ENCODE measurements at regions not wholly inside any gene's neighbourhood (a gene's known extent, or its start where the extent isn't known, plus 50 kb on each side); places are given as distances from the start of the nearest gene placed in this dataset.

GRCh38 chr13:80451641-80452040 lies 110.7 kb upstream of the SPRY2 start:
- no peak for DNase-seq

GRCh38 chr13:80450386-80450785 lies 109.5 kb upstream of the SPRY2 start:
- no peak for DNase-seq

DNA sequence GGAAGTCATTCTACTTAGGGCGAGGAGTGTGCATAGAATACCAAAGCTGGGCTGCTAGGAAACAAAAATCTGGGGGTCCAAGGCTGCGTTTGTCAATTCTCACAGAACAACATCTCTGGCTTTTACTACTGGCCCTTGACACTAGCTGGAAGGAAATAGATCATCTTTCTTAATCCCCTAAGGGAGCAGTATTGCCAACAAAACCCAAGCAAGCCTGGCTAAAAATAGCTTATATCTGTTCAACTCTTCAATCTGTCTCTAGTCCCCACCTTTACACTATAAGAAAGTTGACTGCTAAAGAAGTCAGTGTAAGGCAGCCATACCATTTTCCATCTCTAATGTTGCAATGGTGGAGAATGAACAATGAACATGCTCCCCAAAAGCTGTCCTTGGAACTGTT lies 107.8 kb upstream of the SPRY2 start:
- DNase-seq, result no peak

DNA sequence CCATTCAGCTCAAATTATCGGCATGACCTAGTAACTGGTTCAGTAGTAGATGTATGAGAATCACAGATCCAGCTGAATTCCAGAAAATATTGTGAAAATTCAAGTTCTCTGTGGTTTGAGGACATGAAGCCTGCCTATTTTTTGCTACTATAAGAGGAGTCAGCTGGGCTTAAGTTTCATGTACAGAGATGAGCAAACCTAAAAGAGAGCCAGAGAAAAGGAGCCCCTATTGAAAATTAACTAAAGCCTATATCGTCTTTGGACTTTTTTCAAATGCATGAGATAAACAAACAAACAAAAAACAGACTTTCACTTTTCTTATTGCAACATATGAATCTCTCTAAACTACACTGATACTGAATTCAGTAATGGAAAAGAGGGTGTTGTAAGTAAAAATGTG lies 106.8 kb upstream of the SPRY2 start:
- no peak for DNase-seq

GRCh38 chr13:80444240-80445015 lies 103.5 kb upstream of the SPRY2 start:
- DNase-seq, result no peak

DNA sequence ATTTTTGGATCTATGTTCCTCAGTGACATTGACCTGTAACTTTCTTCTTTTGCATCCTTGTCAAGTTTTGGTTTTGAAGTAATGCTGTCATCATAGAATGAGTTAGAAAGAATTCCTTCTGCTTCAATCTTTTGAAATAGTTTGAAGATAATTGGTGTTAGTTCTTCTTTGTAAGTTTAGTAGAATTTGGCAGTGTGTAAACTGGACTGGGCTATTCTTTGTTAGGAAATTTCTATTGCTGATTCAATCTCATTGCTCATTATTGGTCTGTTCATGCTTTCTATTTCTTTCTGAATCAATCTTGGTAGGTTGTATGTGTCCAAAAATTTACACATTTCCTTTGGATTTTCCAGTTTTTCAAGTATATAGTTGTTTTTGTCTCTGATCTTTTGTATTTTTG lies 101.7 kb upstream of the SPRY2 start:
- DNase-seq, result no peak

- no peak for DNase-seq
These were observed 101.0 kb upstream of the SPRY2 start for GRCh38 chr13:80441968-80442367.

DNA sequence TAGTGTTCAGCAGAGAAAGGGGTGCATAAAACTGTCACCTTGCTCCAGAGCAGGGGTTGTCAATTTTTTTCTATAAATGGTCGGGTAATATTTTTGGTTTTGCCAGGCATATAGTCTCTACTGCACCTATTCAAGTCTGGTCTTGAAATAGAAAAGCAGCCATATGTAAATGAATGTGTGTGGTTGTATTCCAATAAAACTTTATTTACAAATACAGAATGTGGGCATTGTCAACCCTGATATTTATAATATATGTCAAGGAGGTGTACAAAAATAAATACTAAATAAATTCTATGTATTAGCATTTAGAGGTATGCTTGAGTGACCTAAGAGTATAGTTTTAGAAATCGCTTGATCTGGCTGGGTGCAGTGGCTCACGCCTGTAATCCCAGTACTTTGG lies 97.6 kb upstream of the SPRY2 start:
- DNase-seq, result no peak

GRCh38 chr13:80437231-80437630 lies 96.3 kb upstream of the SPRY2 start:
- no peak for DNase-seq

GRCh38 chr13:80436571-80437169 lies 95.7 kb upstream of the SPRY2 start:
- DNase-seq, result no peak

DNA sequence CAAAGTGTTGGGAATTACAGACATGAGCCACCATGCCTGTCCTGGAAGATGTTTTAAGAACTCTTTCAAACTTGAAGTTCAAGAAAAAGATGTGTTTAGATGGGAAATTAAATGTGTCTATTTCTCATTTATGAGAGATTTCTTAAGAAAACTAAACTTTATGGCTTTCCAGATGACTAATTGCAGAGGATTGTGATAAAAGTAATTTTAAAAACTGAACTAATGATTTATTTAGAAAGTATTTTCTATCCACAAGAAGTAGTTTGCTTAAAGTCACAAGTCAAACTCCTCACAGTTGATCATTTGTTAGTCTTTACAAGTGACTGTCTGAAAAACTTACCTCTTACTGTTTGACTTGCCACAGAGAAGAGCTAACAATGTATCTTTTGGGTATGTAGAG lies 89.6 kb upstream of the SPRY2 start:
- DNase-seq, result no peak

DNA sequence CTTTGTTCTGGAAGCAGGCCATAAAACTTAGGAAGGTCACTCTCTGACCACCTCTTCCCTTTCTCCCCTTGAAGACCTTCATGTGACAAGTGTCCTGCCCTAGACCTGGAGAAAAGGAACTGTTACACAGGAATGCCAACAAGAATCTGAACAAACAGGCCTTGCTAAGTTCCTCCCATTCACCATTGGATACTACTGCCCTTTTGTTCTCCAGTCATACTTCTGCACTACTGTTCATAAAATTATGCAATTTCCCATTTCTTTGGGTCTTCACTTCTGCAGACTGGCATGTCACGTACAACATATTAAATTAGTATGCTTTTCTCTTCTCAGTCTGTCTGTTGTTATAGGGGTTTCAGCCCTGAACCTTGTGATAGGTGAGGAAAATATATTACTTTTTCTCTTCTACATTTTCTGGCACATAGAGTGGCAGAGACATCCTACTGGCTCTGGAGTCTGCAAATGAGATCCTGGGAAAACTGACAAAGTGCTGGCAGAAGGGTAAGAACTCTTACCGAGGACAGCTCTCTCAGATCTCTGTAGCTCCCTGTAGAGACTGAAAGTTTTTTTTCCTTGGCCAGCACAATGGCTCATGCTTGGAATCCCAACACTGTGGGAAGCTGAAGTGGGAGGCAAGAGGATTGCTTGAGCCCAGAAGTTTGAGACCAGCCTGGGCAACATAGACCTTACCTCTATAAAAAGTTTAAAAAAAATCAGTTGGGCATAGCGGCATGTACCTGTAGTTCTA lies 87.6 kb upstream of the SPRY2 start:
- DNase-seq, result no peak

DNA sequence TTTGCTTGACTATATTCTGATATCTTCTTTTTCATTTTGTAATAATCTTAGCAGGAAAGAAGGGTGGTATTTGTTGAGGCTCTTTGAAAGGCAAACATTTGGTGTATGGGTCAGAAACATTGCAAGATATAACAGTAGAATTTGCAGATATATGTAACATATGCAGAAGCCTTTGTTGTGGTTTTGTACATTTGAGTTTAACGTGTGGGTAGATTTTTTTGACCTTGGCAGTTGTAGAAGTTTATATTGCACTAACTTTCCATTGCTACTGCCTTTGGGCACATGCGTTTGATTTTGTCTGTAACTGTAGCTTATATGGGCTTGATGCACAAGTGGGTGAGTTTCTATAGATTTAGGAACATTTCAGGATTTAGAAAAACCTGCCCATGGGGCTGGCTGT lies 78.5 kb upstream of the SPRY2 start:
- no peak for DNase-seq

- DNase-seq, result no peak
These were observed 72.7 kb upstream of the SPRY2 start for GRCh38 chr13:80413611-80414010.

- no peak for DNase-seq
These were observed 67.3 kb upstream of the SPRY2 start for GRCh38 chr13:80408270-80408669.

- DNase-seq, result no peak
These were observed 60.0 kb upstream of the SPRY2 start for GRCh38 chr13:80400865-80401426.

- DNase-seq, result no peak
These were observed 59.4 kb upstream of the SPRY2 start for GRCh38 chr13:80400164-80400864.

DNA sequence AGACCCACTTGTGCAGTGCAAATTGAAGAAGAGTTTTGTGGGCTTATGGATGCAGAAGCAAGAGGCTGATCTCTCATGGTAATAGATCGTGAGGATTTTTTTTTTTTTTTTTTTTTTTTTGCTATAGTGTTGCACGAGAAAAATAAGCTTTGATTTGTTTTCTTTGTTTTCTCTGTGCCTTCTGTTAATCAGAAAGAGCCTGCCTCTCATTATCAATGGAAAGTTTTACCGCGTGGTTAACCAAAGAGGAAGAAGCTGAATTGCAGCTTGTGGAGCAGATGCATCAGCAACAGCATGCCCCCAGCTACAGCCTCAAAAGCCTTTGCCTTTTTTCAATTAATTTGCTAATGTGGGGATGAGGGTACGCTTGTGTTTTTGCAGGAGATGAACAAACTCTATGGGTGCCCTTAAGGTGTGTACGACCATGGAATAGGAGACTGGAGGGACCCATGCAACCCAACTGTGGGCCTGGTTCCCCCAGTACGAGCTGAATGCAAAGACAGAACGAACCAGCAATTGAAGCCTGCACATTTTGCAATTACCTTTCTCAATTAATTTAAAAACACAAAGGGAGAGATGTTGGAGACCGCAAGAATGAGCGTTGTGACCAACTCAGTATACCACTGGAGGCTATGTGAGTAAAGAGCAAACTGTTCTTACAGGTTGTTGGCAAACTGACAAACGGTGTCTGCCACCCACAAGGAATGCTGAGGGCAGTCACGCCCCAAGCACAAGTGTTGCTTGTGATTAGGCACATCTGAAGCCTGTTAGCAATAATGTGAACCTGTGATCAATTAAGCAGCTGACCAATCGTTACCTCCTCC lies 58.6 kb upstream of the SPRY2 start:
- no peak for DNase-seq
